ENCODE measurements at regions not wholly inside any gene's neighbourhood (a gene's known extent, or its start where the extent isn't known, plus 50 kb on each side); places are given as distances from the start of the nearest gene placed in this dataset.

DNA sequence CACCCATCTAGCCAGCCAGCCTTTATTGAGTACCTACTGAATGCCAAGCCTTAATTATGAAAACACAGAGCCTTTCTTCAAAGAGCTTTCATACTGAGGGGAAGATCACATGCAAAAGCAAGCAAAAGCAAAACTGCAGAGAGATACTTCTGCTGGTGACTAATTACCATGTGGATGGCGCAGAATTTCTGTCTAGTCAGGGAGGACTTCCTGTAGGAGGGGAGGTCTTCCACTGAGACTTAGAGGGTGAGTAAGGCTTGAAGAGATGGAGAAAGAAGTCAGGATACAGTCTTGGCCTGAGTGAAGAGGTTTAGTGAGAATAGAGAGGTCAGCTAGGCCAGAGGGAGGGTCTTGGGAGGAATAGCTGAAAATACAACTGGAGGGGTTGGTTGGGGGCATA is 53.9 kb upstream of the CCL2 start:
- TF ChIP-seq, protein P1, sequence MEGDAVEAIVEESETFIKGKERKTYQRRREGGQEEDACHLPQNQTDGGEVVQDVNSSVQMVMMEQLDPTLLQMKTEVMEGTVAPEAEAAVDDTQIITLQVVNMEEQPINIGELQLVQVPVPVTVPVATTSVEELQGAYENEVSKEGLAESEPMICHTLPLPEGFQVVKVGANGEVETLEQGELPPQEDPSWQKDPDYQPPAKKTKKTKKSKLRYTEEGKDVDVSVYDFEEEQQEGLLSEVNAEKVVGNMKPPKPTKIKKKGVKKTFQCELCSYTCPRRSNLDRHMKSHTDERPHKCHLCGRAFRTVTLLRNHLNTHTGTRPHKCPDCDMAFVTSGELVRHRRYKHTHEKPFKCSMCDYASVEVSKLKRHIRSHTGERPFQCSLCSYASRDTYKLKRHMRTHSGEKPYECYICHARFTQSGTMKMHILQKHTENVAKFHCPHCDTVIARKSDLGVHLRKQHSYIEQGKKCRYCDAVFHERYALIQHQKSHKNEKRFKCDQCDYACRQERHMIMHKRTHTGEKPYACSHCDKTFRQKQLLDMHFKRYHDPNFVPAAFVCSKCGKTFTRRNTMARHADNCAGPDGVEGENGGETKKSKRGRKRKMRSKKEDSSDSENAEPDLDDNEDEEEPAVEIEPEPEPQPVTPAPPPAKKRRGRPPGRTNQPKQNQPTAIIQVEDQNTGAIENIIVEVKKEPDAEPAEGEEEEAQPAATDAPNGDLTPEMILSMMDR (conservative IDR thresholded peaks at IDR 0.05; ENCODE audit: low read length), result no peak
- TF ChIP-seq EZH2phosphoT487 (IDR thresholded peaks at IDR 0.05; ENCODE audit: borderline replicate concordance), result no peak
- no peaks in the 10 kb centered on the region for H3K9me3 ChIP-seq (ENCODE audit: insufficient read depth, low read depth, low read length)
- H3K9ac ChIP-seq (ENCODE audit: low read depth, low read length, poor library complexity, severe bottlenecking), result no peak overlapping the region
- no peak overlapping the region for H3K4me3 ChIP-seq (ENCODE audit: low read length, poor library complexity, severe bottlenecking)
- no peaks in the 10 kb centered on the region for H3F3A ChIP-seq (ENCODE audit: low read depth)
- H3K4me1 ChIP-seq (ENCODE audit: insufficient read depth, low read length, poor library complexity, severe bottlenecking), result peaks cover 6% of the 10 kb centered on the region
- no peaks in the 10 kb centered on the region for H3K9me2 ChIP-seq (replicated peaks; ENCODE audit: low read depth, low read length)
- no peaks in the 10 kb centered on the region for H3K36me3 ChIP-seq (ENCODE audit: insufficient read depth, low read length)
- H4K20me1 ChIP-seq (ENCODE audit: insufficient read depth, low read length, poor library complexity, severe bottlenecking), result no peaks in the 10 kb centered on the region
- no peak overlapping the region for H2AFZ ChIP-seq (ENCODE audit: low read length)
- no peaks in the 10 kb centered on the region for H3K27me3 ChIP-seq (ENCODE audit: insufficient read depth, low read length, poor library complexity, severe bottlenecking)
- no peaks in the 10 kb centered on the region for H3K79me2 ChIP-seq (ENCODE audit: insufficient read depth, low read length)
- H3K4me2 ChIP-seq (ENCODE audit: low read depth, low read length, poor library complexity, severe bottlenecking), result no peak overlapping the region

DNA sequence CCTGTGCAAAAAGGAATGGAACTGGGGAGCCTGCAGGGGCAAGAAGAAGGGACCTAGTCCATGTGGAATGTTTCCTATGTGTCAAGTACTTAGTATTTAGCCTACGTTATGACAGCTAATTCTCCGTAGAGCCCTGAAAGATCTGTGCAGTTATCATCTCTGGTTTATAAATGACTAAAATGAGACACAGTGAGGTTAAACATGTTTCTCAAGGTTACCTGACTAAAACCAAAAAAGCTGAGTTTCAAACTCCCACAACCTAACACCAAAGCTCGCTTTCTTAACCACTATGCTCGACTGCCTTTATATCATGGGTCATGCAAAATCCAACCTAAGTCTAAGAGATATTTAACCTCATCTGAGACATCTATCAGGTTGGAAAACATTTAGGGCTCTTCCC is 53.3 kb upstream of the CCL2 start:
- H3K27me3 ChIP-seq (ENCODE audit: insufficient read depth, low read length, poor library complexity, severe bottlenecking), result no peaks in the 10 kb centered on the region
- no peaks in the 10 kb centered on the region for H3K36me3 ChIP-seq (ENCODE audit: insufficient read depth, low read length)
- H3K9ac ChIP-seq (ENCODE audit: low read depth, low read length, poor library complexity, severe bottlenecking), result no peak overlapping the region
- H3K4me3 ChIP-seq (ENCODE audit: low read length, poor library complexity, severe bottlenecking), result no peak overlapping the region
- no peaks in the 10 kb centered on the region for H3F3A ChIP-seq (ENCODE audit: low read depth)
- no peaks in the 10 kb centered on the region for H3K9me3 ChIP-seq (ENCODE audit: insufficient read depth, low read depth, low read length)
- peaks cover 6% of the 10 kb centered on the region for H3K4me1 ChIP-seq (ENCODE audit: insufficient read depth, low read length, poor library complexity, severe bottlenecking)
- no peak overlapping the region for H3K4me2 ChIP-seq (ENCODE audit: low read depth, low read length, poor library complexity, severe bottlenecking)
- no peak for TF ChIP-seq EZH2phosphoT487 (IDR thresholded peaks at IDR 0.05; ENCODE audit: borderline replicate concordance)
- TF ChIP-seq, protein P1 (conservative IDR thresholded peaks at IDR 0.05; ENCODE audit: low read length), result no peak
- H2AFZ ChIP-seq (ENCODE audit: low read length), result no peak overlapping the region
- H3K9me2 ChIP-seq (replicated peaks; ENCODE audit: low read depth, low read length), result no peaks in the 10 kb centered on the region
- no peaks in the 10 kb centered on the region for H4K20me1 ChIP-seq (ENCODE audit: insufficient read depth, low read length, poor library complexity, severe bottlenecking)
- no peaks in the 10 kb centered on the region for H3K79me2 ChIP-seq (ENCODE audit: insufficient read depth, low read length)

DNA sequence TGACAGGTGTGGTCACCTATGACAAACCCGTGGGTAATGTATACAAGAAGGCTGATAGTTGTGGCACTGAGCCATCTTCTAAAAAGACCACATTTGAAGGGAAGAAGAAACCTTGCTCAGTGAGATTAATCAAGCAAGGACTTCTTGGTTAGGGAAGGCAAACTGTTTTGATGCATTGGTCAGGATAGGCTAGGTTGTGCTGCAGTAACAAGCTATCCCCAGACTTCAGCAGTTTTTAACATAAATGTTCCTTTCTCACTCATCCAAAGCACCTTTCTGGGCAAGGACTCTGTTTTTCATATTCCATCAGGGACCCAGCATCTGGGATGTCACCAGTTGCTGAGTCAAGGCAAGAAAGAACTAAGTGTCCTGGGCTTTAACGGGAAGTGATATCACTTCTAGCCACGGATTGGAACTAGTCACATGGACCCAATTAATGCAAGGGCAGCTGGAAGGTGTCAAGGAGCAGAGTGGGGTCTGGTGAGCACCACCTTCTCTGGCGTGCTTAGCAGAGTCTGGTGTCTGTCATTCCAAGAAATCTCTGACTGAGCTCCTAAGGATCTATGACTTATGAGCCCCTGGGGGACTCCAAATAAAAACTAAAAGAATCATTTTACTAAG is 52.0 kb upstream of the CCL2 start:
- H3K4me3 ChIP-seq (ENCODE audit: low read length, poor library complexity, severe bottlenecking), result no peak overlapping the region
- TF ChIP-seq, protein P1 (conservative IDR thresholded peaks at IDR 0.05; ENCODE audit: low read length), result no peak
- no peak for TF ChIP-seq EZH2phosphoT487 (IDR thresholded peaks at IDR 0.05; ENCODE audit: borderline replicate concordance)
- H3K36me3 ChIP-seq (ENCODE audit: insufficient read depth, low read length), result no peaks in the 10 kb centered on the region
- H3K9me2 ChIP-seq (replicated peaks; ENCODE audit: low read depth, low read length), result no peaks in the 10 kb centered on the region
- no peaks in the 10 kb centered on the region for H3K79me2 ChIP-seq (ENCODE audit: insufficient read depth, low read length)
- no peaks in the 10 kb centered on the region for H3K9me3 ChIP-seq (ENCODE audit: insufficient read depth, low read depth, low read length)
- peaks cover 6% of the 10 kb centered on the region for H3K4me1 ChIP-seq (ENCODE audit: insufficient read depth, low read length, poor library complexity, severe bottlenecking)
- no peaks in the 10 kb centered on the region for H3F3A ChIP-seq (ENCODE audit: low read depth)
- no peaks in the 10 kb centered on the region for H3K27me3 ChIP-seq (ENCODE audit: insufficient read depth, low read length, poor library complexity, severe bottlenecking)
- no peak overlapping the region for H3K4me2 ChIP-seq (ENCODE audit: low read depth, low read length, poor library complexity, severe bottlenecking)
- no peak overlapping the region for H2AFZ ChIP-seq (ENCODE audit: low read length)
- no peak overlapping the region for H3K9ac ChIP-seq (ENCODE audit: low read depth, low read length, poor library complexity, severe bottlenecking)
- H4K20me1 ChIP-seq (ENCODE audit: insufficient read depth, low read length, poor library complexity, severe bottlenecking), result no peaks in the 10 kb centered on the region

Measured in Loucy (cell line).